NCI-H146 (cell line): ENCODE measurements at regions not wholly inside any gene's neighbourhood (a gene's known extent, or its start where the extent isn't known, plus 50 kb on each side); places are given as distances from the start of the nearest gene placed in this dataset.
A peak's percentile ranks its signal among the peaks of the same experiment; 100 is the strongest.
"Not testable (repeated sequence)": the region's sequence is repeated elsewhere in the genome, so short reads cannot be mapped to it uniquely, and the experiment has no call there.

Experiments used
- DNase-seq: peaks from one replicate; lab custom pipeline; 2025; lab: John Stamatoyannopoulos, UW

- no peak for DNase-seq
Observed at GRCh38 chr7:10268034-10268433, 705.6 kb upstream of the PHF14 start.

- no peak for DNase-seq
Observed at GRCh38 chr7:10282909-10283308, 690.8 kb upstream of the PHF14 start.

GRCh38 chr7:10284001-10284400, 689.7 kb upstream of the PHF14 start:
- DNase-seq = no peak

GRCh38 chr7:10299384-10299783, 674.3 kb upstream of the PHF14 start:
- no peak for DNase-seq

GRCh38 chr7:10300577-10300976, 673.1 kb upstream of the PHF14 start:
- peak; percentile 1 for DNase-seq

- no peak for DNase-seq
Observed at GRCh38 chr7:10308276-10308675, 665.4 kb upstream of the PHF14 start.

- DNase-seq = no peak
Observed at GRCh38 chr7:10312942-10313341, 660.7 kb upstream of the PHF14 start.

- DNase-seq = no peak
Observed at GRCh38 chr7:10315881-10316280, 657.8 kb upstream of the PHF14 start.

GRCh38 chr7:10316488-10316887, 657.2 kb upstream of the PHF14 start:
- DNase-seq = no peak

- no peak for DNase-seq
Observed at GRCh38 chr7:10325395-10325794, 648.3 kb upstream of the PHF14 start.

GRCh38 chr7:10343108-10343507, 630.6 kb upstream of the PHF14 start:
- no peak for DNase-seq

- no peak for DNase-seq
Observed at GRCh38 chr7:10346032-10346431, 627.6 kb upstream of the PHF14 start.

- DNase-seq = no peak
Observed at GRCh38 chr7:10355816-10356215, 617.9 kb upstream of the PHF14 start.

GRCh38 chr7:10360050-10360449, 613.6 kb upstream of the PHF14 start:
- DNase-seq = no peak

GRCh38 chr7:10401793-10402192, 571.9 kb upstream of the PHF14 start:
- no peak for DNase-seq

- DNase-seq = peak; percentile 32
Observed at GRCh38 chr7:10412422-10413019, 561.2 kb upstream of the PHF14 start.

GRCh38 chr7:10418985-10419384, 554.7 kb upstream of the PHF14 start:
- no peak for DNase-seq

GRCh38 chr7:10429031-10429430, 544.6 kb upstream of the PHF14 start:
- DNase-seq = no peak

GRCh38 chr7:10429511-10429910, 544.2 kb upstream of the PHF14 start:
- DNase-seq = peak; percentile 52

- no peak for DNase-seq
Observed at GRCh38 chr7:10436302-10436701, 537.4 kb upstream of the PHF14 start.

GRCh38 chr7:10439027-10439426, 534.6 kb upstream of the PHF14 start:
- no peak for DNase-seq

- no peak for DNase-seq
Observed at GRCh38 chr7:10455936-10456335, 517.7 kb upstream of the PHF14 start.

GRCh38 chr7:10460474-10460873, 513.2 kb upstream of the PHF14 start:
- DNase-seq = no peak

GRCh38 chr7:10463701-10464100, 510.0 kb upstream of the PHF14 start:
- no peak for DNase-seq

- DNase-seq = not testable (repeated sequence)
Observed at GRCh38 chr7:10465536-10465935, 508.1 kb upstream of the PHF14 start.
